GM23338 (cell line): ENCODE measurements at regions not wholly inside any gene's neighbourhood (a gene's known extent, or its start where the extent isn't known, plus 50 kb on each side); places are given as distances from the start of the nearest gene placed in this dataset.

ENCODE experiments used
- ATAC-seq: fragments of 200-7000 bp; cut with Tn5 transposase; 3 replicates; pipeline ENCODE4 v1.9.1; 2020
- DNase-seq: peaks from one replicate; pipeline ENCODE4 v3.0.0-alpha.2; 2015; ENCODE audit warnings: low spot score
- H2AFZ ChIP-seq: fragments of 200-600 bp; sonication (generic); 2 replicates; pipeline ENCODE4 v1.8.0; 2016; ENCODE audit warnings: antibody characterized with exemption, mild to moderate bottlenecking, moderate library complexity
- H3F3A ChIP-seq: fragments of 200-600 bp; sonication (generic); replicated peaks from 2 replicates; pipeline ENCODE4 v1.8.0; 2017; ENCODE audit warnings: antibody characterized with exemption, mixed run types, low read depth
- H3K27ac ChIP-seq: fragments of 200-600 bp; sonication (generic); 2 replicates; pipeline ENCODE4 v1.6.1; 2016; ENCODE audit warnings: low read depth
- H3K27me3 ChIP-seq: fragments of 200-600 bp; sonication (generic); 2 replicates; pipeline ENCODE4 v1.8.0; 2016; ENCODE audit warnings: mild to moderate bottlenecking, mixed run types, moderate library complexity; ENCODE audit not compliant: insufficient read depth
- H3K36me3 ChIP-seq: fragments of 200-600 bp; sonication (generic); 2 replicates; pipeline ENCODE4 v1.8.0; 2016; ENCODE audit warnings: mild to moderate bottlenecking; ENCODE audit not compliant: insufficient read depth
- H3K4me1 ChIP-seq: fragments of 200-600 bp; sonication (generic); 2 replicates; pipeline ENCODE4 v1.8.0; 2016; ENCODE audit warnings: mild to moderate bottlenecking, moderate library complexity; ENCODE audit not compliant: insufficient read depth
- H3K4me2 ChIP-seq: fragments of 200-600 bp; sonication (generic); 2 replicates; pipeline ENCODE4 v1.7.1; 2017; ENCODE audit warnings: mixed run types
- H3K4me3 ChIP-seq: fragments of 200-600 bp; sonication (generic); 2 replicates; pipeline ENCODE4 v1.6.1; 2016; ENCODE audit warnings: mixed run types
- H3K79me2 ChIP-seq: fragments of 200-600 bp; sonication (generic); replicated peaks from 2 replicates; pipeline ENCODE4 v1.8.0; 2017; ENCODE audit warnings: mild to moderate bottlenecking; ENCODE audit not compliant: insufficient read depth
- H3K9me2 ChIP-seq: fragments of 200-600 bp; sonication (generic); 2 replicates; pipeline ENCODE4 v1.8.0; 2017; ENCODE audit not compliant: insufficient read depth
- H4K20me1 ChIP-seq: fragments of 200-600 bp; sonication (generic); replicated peaks from 2 replicates; pipeline ENCODE4 v1.8.0; 2017; ENCODE audit warnings: mild to moderate bottlenecking; ENCODE audit not compliant: insufficient read depth
- H3K27ac Mint-ChIP-seq: 2 replicates; pipeline ENCODE4 v1.8.0; 2020; ENCODE audit warnings: inconsistent platforms, mild to moderate bottlenecking, moderate library complexity, mixed read lengths
- H3K27me3 Mint-ChIP-seq: 3 replicates; pipeline ENCODE4 v1.8.0; 2022; ENCODE audit warnings: low read depth, mild to moderate bottlenecking, moderate library complexity, mixed read lengths, inconsistent platforms; ENCODE audit not compliant: insufficient read depth, poor library complexity
- H3K36me3 Mint-ChIP-seq: 3 replicates; pipeline ENCODE4 v1.8.0; 2021; ENCODE audit warnings: low read depth, mild to moderate bottlenecking, inconsistent platforms, moderate library complexity, mixed read lengths
- H3K4me1 Mint-ChIP-seq: 3 replicates; pipeline ENCODE4 v1.8.0; 2020; ENCODE audit warnings: mild to moderate bottlenecking, inconsistent platforms, mixed read lengths
- H3K4me3 Mint-ChIP-seq: 3 replicates; pipeline ENCODE4 v1.8.0; 2021; ENCODE audit warnings: moderate library complexity, mild to moderate bottlenecking, inconsistent platforms, mixed read lengths
- H3K9me3 Mint-ChIP-seq: 3 replicates; pipeline ENCODE4 v1.8.0; 2020; ENCODE audit warnings: moderate library complexity, mild to moderate bottlenecking, inconsistent platforms, mixed read lengths
- CREB1 ChIP-seq: fragments of 250-450 bp; sonication (Bioruptor Pico); IDR thresholded peaks from 2 replicates; pipeline ENCODE4 v1.5.0; 2020; ENCODE audit warnings: low read depth, mild to moderate bottlenecking, moderate library complexity
- EZH2 ChIP-seq: fragments of 200-600 bp; sonication (generic); IDR thresholded peaks from one replicate; pipeline ENCODE4 v1.8.0; 2017; ENCODE audit warnings: antibody characterized with exemption, mild to moderate bottlenecking, low read depth; ENCODE audit not compliant: unreplicated experiment
- EZH2phosphoT487 ChIP-seq: fragments of 200-600 bp; sonication (generic); IDR thresholded peaks from one replicate; pipeline ENCODE4 v1.8.1; 2018; ENCODE audit warnings: antibody characterized with exemption; ENCODE audit not compliant: unreplicated experiment
- JUNB ChIP-seq: IDR thresholded peaks from one replicate; pipeline ENCODE4 v1.6.1; 2016; ENCODE audit warnings: antibody characterized with exemption; ENCODE audit not compliant: unreplicated experiment
- NANOG ChIP-seq: IDR thresholded peaks from 2 replicates; pipeline ENCODE4 v1.6.1; 2016; ENCODE audit warnings: antibody characterized with exemption, borderline replicate concordance
- ZNF114 ChIP-seq: fragments of 250-450 bp; sonication (Bioruptor Pico); IDR thresholded peaks from 2 replicates; pipeline ENCODE4 v1.5.0; 2020; ENCODE audit warnings: mild to moderate bottlenecking, moderate library complexity
- ZNF331 ChIP-seq: fragments of 250-450 bp; sonication (Bioruptor Pico); IDR thresholded peaks from 2 replicates; pipeline ENCODE4 v1.5.0; 2020; ENCODE audit warnings: low read depth, mild to moderate bottlenecking, moderate library complexity
- TF ChIP-seq, protein P1 (sequence below): IDR thresholded peaks from one replicate; pipeline ENCODE4 v1.6.1; 2018; ENCODE audit warnings: antibody characterized with exemption; ENCODE audit not compliant: unreplicated experiment
- TF ChIP-seq, protein P2 (sequence below), 2 experiments: fragments of 200-600 bp in 1 of 2; sonication (generic) in 1 of 2; conservative IDR thresholded peaks; 2 replicates each; pipeline versions ENCODE4 v1.5.1 to v1.6.1; 2016 to 2017; ENCODE audit warnings: antibody characterized with exemption in 2 of 2, low read depth in 2 of 2, mild to moderate bottlenecking in 2 of 2, moderate library complexity in 1 of 2
- TF ChIP-seq, protein P3 (sequence below): fragments of 250-450 bp; sonication (Bioruptor Pico); IDR thresholded peaks from 2 replicates; pipeline ENCODE4 v1.5.0; 2020; ENCODE audit warnings: mild to moderate bottlenecking, moderate library complexity
- TF ChIP-seq, protein P4 (sequence below): IDR thresholded peaks from 2 replicates; pipeline ENCODE4 v1.6.1; 2016; ENCODE audit warnings: antibody characterized with exemption

DNA sequence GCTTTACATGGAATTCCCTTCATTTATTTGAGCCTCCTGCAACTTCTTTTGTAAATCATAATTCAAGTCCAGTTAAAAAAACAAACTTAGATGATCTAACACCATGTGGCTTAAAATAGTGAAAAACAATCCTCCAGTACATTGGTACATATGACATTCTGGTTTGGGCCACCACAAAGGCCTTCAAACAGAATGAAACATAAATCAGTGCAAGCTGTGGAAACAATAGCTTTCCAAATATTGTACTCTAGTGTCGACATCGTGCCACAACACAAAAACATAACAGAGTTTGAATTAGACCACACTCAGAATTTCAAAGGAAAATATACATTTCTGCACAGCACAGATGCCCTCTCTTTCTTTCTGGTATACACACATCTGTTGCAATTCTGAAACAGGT is 751.3 kb downstream of the SLC6A15 start (continued):
- TF ChIP-seq, protein P1, sequence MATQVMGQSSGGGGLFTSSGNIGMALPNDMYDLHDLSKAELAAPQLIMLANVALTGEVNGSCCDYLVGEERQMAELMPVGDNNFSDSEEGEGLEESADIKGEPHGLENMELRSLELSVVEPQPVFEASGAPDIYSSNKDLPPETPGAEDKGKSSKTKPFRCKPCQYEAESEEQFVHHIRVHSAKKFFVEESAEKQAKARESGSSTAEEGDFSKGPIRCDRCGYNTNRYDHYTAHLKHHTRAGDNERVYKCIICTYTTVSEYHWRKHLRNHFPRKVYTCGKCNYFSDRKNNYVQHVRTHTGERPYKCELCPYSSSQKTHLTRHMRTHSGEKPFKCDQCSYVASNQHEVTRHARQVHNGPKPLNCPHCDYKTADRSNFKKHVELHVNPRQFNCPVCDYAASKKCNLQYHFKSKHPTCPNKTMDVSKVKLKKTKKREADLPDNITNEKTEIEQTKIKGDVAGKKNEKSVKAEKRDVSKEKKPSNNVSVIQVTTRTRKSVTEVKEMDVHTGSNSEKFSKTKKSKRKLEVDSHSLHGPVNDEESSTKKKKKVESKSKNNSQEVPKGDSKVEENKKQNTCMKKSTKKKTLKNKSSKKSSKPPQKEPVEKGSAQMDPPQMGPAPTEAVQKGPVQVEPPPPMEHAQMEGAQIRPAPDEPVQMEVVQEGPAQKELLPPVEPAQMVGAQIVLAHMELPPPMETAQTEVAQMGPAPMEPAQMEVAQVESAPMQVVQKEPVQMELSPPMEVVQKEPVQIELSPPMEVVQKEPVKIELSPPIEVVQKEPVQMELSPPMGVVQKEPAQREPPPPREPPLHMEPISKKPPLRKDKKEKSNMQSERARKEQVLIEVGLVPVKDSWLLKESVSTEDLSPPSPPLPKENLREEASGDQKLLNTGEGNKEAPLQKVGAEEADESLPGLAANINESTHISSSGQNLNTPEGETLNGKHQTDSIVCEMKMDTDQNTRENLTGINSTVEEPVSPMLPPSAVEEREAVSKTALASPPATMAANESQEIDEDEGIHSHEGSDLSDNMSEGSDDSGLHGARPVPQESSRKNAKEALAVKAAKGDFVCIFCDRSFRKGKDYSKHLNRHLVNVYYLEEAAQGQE = no peak
- no peak for TF ChIP-seq EZH2
- TF ChIP-seq ZNF331 = no peak
- TF ChIP-seq EZH2phosphoT487 = no peak
- no peak for TF ChIP-seq ZNF114 (CRISPR knock-in tag)
- TF ChIP-seq, protein P2, sequence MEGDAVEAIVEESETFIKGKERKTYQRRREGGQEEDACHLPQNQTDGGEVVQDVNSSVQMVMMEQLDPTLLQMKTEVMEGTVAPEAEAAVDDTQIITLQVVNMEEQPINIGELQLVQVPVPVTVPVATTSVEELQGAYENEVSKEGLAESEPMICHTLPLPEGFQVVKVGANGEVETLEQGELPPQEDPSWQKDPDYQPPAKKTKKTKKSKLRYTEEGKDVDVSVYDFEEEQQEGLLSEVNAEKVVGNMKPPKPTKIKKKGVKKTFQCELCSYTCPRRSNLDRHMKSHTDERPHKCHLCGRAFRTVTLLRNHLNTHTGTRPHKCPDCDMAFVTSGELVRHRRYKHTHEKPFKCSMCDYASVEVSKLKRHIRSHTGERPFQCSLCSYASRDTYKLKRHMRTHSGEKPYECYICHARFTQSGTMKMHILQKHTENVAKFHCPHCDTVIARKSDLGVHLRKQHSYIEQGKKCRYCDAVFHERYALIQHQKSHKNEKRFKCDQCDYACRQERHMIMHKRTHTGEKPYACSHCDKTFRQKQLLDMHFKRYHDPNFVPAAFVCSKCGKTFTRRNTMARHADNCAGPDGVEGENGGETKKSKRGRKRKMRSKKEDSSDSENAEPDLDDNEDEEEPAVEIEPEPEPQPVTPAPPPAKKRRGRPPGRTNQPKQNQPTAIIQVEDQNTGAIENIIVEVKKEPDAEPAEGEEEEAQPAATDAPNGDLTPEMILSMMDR (conservative IDR thresholded peaks at IDR 0.05; ENCODE audit: low read depth in 2 of 2) = no peak
- TF ChIP-seq CREB1 (CRISPR knock-in tag) = no peak
- no peak for TF ChIP-seq JUNB

DNA sequence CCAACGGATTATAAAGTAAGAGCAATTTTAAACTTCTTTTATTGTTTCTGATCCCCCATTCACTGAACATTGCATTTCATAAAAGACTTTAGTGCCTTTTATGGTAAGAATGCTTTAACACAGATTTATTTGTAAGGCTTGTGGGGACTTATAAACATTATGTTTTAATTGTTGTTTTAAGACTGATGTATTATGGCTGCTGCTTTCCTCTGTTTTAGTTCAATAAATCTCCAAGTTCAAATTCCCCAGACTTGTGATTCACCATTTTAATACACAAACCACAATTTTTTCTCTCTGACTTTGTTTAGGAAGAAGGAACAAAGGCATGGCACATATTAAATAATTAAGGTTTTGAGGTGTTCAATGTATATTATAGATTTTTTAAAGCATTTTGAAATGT is 753.3 kb downstream of the SLC6A15 start:
- Histone ChIP-seq H3K9me2 (no peaks in the 10 kb centered on the region), H2AFZ (no peak overlapping the region), H3K4me3 (no peak overlapping the region), H3K27me3 (no peaks in the 10 kb centered on the region), H3F3A (no peaks in the 10 kb centered on the region), H4K20me1 (no peaks in the 10 kb centered on the region), H3K27ac (no peak overlapping the region), H3K79me2 (no peaks in the 10 kb centered on the region), H3K36me3 (no peaks in the 10 kb centered on the region), H3K4me2 (no peak overlapping the region), H3K4me1 (no peaks in the 10 kb centered on the region)
- Mint-ChIP-seq H3K36me3 (no peaks in the 10 kb centered on the region), H3K27ac (no peak overlapping the region), H3K4me3 (no peak overlapping the region), H3K27me3 (no peaks in the 10 kb centered on the region), H3K9me3 (peaks cover 4% of the 10 kb centered on the region; the same call in 1 of the 3 replicates), H3K4me1 (no peaks in the 10 kb centered on the region)
- DNase-seq (no peak), ATAC-seq (no peak)
- no peak for TF ChIP-seq CREB1 (CRISPR knock-in tag)
- TF ChIP-seq, protein P3, sequence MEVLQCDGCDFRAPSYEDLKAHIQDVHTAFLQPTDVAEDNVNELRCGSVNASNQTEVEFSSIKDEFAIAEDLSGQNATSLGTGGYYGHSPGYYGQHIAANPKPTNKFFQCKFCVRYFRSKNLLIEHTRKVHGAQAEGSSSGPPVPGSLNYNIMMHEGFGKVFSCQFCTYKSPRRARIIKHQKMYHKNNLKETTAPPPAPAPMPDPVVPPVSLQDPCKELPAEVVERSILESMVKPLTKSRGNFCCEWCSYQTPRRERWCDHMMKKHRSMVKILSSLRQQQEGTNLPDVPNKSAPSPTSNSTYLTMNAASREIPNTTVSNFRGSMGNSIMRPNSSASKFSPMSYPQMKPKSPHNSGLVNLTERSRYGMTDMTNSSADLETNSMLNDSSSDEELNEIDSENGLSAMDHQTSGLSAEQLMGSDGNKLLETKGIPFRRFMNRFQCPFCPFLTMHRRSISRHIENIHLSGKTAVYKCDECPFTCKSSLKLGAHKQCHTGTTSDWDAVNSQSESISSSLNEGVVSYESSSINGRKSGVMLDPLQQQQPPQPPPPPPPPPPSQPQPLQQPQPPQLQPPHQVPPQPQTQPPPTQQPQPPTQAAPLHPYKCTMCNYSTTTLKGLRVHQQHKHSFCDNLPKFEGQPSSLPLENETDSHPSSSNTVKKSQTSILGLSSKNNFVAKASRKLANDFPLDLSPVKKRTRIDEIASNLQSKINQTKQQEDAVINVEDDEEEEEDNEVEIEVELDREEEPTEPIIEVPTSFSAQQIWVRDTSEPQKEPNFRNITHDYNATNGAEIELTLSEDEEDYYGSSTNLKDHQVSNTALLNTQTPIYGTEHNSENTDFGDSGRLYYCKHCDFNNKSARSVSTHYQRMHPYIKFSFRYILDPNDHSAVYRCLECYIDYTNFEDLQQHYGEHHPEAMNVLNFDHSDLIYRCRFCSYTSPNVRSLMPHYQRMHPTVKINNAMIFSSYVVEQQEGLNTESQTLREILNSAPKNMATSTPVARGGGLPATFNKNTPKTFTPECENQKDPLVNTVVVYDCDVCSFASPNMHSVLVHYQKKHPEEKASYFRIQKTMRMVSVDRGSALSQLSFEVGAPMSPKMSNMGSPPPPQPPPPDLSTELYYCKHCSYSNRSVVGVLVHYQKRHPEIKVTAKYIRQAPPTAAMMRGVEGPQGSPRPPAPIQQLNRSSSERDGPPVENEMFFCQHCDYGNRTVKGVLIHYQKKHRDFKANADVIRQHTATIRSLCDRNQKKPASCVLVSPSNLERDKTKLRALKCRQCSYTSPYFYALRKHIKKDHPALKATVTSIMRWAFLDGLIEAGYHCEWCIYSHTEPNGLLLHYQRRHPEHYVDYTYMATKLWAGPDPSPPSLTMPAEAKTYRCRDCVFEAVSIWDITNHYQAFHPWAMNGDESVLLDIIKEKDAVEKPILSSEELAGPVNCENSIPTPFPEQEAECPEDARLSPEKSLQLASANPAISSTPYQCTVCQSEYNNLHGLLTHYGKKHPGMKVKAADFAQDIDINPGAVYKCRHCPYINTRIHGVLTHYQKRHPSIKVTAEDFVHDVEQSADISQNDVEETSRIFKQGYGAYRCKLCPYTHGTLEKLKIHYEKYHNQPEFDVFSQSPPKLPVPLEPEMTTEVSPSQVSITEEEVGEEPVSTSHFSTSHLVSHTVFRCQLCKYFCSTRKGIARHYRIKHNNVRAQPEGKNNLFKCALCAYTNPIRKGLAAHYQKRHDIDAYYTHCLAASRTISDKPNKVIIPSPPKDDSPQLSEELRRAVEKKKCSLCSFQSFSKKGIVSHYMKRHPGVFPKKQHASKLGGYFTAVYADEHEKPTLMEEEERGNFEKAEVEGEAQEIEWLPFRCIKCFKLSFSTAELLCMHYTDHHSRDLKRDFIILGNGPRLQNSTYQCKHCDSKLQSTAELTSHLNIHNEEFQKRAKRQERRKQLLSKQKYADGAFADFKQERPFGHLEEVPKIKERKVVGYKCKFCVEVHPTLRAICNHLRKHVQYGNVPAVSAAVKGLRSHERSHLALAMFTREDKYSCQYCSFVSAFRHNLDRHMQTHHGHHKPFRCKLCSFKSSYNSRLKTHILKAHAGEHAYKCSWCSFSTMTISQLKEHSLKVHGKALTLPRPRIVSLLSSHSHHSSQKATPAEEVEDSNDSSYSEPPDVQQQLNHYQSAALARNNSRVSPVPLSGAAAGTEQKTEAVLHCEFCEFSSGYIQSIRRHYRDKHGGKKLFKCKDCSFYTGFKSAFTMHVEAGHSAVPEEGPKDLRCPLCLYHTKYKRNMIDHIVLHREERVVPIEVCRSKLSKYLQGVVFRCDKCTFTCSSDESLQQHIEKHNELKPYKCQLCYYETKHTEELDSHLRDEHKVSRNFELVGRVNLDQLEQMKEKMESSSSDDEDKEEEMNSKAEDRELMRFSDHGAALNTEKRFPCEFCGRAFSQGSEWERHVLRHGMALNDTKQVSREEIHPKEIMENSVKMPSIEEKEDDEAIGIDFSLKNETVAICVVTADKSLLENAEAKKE (CRISPR knock-in tag) = no peak
- no peak for TF ChIP-seq EZH2phosphoT487
- TF ChIP-seq ZNF114 (CRISPR knock-in tag) = no peak
- TF ChIP-seq, protein P4, sequence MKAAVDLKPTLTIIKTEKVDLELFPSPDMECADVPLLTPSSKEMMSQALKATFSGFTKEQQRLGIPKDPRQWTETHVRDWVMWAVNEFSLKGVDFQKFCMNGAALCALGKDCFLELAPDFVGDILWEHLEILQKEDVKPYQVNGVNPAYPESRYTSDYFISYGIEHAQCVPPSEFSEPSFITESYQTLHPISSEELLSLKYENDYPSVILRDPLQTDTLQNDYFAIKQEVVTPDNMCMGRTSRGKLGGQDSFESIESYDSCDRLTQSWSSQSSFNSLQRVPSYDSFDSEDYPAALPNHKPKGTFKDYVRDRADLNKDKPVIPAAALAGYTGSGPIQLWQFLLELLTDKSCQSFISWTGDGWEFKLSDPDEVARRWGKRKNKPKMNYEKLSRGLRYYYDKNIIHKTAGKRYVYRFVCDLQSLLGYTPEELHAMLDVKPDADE = no peak
- TF ChIP-seq NANOG = no peak
